SK-N-MC (cell line): ENCODE measurements at regions not wholly inside any gene's neighbourhood (a gene's known extent, or its start where the extent isn't known, plus 50 kb on each side); places are given as distances from the start of the nearest gene placed in this dataset.
A peak's percentile ranks its signal among the peaks of the same experiment; 100 is the strongest.

Source experiments
- DNase-seq: peaks from one replicate; pipeline ENCODE4 v3.0.0-alpha.2; 2011; ENCODE audit warnings: low read depth, low spot score
- H3K27ac ChIP-seq: fragments of 200-600 bp; sonication (generic); 2 replicates; pipeline ENCODE4 v1.5.1; 2016; ENCODE audit warnings: mixed run types
- H3K36me3 ChIP-seq: fragments of 200-600 bp; sonication (generic); 2 replicates; pipeline ENCODE4 v1.6.1; 2017; ENCODE audit warnings: antibody characterized with exemption, low read length, mixed read lengths; ENCODE audit not compliant: insufficient read depth
- H3K4me3 ChIP-seq: fragments of 200-600 bp; sonication (generic); 2 replicates; pipeline ENCODE4 v1.5.1; 2016
- H3K9ac ChIP-seq: fragments of 200-600 bp; sonication (generic); 2 replicates; pipeline ENCODE4 v1.8.0; 2017; ENCODE audit warnings: mixed run types, mixed read lengths; ENCODE audit not compliant: insufficient read length
- H3K9me3 ChIP-seq: fragments of 200-600 bp; sonication (generic); 2 replicates; pipeline ENCODE4 v1.6.1; 2017; ENCODE audit warnings: low read depth, mild to moderate bottlenecking, antibody characterized with exemption, low read length, moderate library complexity, mixed read lengths
- EZH2 ChIP-seq: fragments of 200-600 bp; sonication (generic); IDR thresholded peaks from one replicate; pipeline ENCODE4 v1.6.1; 2017; ENCODE audit warnings: antibody characterized with exemption
- FOXP2 ChIP-seq: optimal IDR thresholded peaks from 2 replicates; pipeline ENCODE3; 2011; ENCODE audit warnings: mild to moderate bottlenecking, moderate library complexity; ENCODE audit not compliant: insufficient read depth; ENCODE audit errors: extremely low read length, control extremely low read depth
- POLR2AphosphoS5 ChIP-seq: IDR thresholded peaks from 2 replicates; pipeline ENCODE4 v1.6.1; 2012; ENCODE audit warnings: mild to moderate bottlenecking, low read depth, low read length, borderline replicate concordance

DNA sequence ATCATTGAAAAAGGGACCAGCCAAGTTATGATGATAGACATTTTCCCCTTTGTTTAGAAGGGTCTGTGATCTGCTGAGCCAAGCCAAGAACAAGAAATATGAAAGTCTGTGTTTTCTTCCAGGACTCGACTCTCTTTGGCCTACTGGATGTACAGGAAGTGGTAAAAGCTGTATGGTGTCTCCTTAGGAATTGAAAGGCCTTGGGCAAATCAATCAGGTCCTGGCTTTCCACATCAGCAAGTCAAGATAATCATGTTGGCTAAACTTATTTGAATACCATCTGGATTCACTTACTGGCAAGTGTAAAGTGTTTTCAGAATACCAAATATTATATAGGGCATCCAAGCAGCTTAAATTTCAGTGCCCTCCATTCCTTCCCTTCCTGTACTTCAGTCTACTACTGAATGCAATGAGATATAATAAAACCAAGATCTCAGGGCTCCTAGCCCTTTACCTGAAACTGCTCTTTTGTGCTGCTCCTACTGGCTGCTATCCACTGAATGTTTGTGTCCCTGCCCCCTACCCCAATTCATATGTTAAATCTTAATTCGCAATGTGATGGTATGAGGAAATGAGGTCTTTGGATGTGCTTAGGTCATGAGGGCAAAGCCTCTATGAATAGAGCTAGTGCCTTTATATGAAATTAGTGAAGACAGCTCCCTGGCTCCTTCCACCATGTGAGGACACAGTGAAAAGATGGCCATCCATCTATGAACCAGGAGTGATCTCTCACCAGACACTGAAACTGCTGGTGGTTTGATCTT lies 578.0 kb downstream of the SPRY1 start:
- H3K9ac ChIP-seq: peak overlapping the region; percentile 23
- peak overlapping the region; percentile 97 for H3K27ac ChIP-seq
- H3K36me3 ChIP-seq: 0 out of 2 replicates have a peak, but pooled peaks cover 3% of the 10 kb centered on the region
- H3K9me3 ChIP-seq: 0 out of 2 replicates have a peak, but pooled peaks cover 2% of the 10 kb centered on the region
- DNase-seq: peak; percentile 90
- H3K4me3 ChIP-seq: peak overlapping the region; percentile 66
- TF ChIP-seq EZH2: no peak
- TF ChIP-seq POLR2AphosphoS5: peak; percentile 66; the same call in 1 of the 2 replicates
- no peak for TF ChIP-seq FOXP2

DNA sequence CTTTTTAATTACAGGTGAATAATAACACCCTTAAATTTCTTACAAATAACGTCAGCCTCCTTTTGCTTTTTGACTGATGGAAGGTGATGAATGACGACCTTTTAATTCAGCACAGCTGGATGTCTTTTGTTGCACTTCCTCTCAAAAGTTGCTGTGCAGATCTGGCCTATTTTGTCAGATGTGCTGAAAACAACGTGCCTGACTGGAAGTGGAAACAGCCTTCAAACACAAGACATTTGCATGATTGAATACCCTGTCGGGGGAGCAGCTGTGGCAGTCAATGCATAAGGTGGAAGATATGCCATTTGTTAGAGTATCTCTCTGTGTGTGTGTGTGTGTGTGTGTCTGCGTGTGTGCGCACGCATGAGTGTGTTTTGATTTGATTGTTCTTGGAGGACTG lies 579.7 kb downstream of the SPRY1 start:
- Histone ChIP-seq H3K9ac (no peak overlapping the region), H3K9me3 (0 out of 2 replicates have a peak, but pooled peaks cover 4% of the 10 kb centered on the region), H3K4me3 (no peak overlapping the region), H3K36me3 (0 out of 2 replicates have a peak, but pooled peaks cover 3% of the 10 kb centered on the region), H3K27ac (peak overlapping the region; percentile 97; the same call in 1 of the 2 replicates)
- TF ChIP-seq POLR2AphosphoS5: no peak
- no peak for TF ChIP-seq EZH2
- TF ChIP-seq FOXP2: no peak
- no peak for DNase-seq

DNA sequence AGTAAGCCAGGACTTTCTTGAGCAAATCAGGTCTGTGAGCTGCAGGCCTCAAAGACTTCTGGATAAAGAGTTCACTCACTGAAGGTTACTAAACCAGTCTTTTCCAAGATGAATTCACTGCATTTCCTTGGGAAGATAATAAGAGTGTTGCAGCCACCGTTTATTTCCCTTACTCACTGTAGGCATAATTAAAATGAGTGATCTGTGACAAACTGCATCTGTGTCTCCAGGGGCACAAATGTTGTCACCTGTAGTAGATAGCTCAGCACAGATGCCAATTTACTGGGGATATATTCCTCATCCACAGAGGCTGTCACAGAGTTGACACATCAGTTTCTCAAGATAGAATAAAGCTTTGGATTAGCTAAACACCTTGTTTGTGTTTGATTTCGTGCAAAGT lies 580.2 kb downstream of the SPRY1 start:
- H3K9ac ChIP-seq: no peak overlapping the region
- 0 out of 2 replicates have a peak, but pooled peaks cover 3% of the 10 kb centered on the region for H3K36me3 ChIP-seq
- peak overlapping the region; percentile 97; the same call in 1 of the 2 replicates for H3K27ac ChIP-seq
- no peak for TF ChIP-seq POLR2AphosphoS5
- TF ChIP-seq FOXP2: no peak
- TF ChIP-seq EZH2: no peak
- H3K4me3 ChIP-seq: no peak overlapping the region
- 0 out of 2 replicates have a peak, but pooled peaks cover 4% of the 10 kb centered on the region for H3K9me3 ChIP-seq
- no peak for DNase-seq

DNA sequence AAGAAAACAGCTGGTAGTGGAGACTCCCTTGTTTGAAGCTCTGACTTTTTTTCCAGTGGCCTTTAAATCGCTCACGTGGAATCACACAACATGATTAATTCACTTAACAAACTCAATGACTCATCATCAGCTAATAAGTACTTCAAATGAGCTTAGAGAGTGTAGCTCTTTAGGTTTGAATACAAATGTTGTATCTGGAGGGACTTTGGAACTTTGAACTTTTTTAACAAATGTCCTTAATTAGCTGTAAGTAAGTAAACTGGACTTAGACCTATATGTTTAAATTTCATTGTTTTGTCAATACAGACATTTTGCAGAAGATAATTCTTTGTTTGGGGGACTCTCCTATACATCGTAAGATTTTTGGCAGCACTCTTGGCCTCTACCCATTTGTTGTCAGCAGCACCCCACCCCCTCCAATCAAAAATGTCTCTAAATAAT lies 581.1 kb downstream of the SPRY1 start:
- H3K27ac ChIP-seq: peak overlapping the region; percentile 0; the same call in 1 of the 2 replicates
- H3K9me3 ChIP-seq: 0 out of 2 replicates have a peak, but pooled peaks cover 4% of the 10 kb centered on the region
- no peak for DNase-seq
- H3K9ac ChIP-seq: no peak overlapping the region
- no peak overlapping the region for H3K4me3 ChIP-seq
- H3K36me3 ChIP-seq: 0 out of 2 replicates have a peak, but pooled peaks cover 3% of the 10 kb centered on the region
- TF ChIP-seq FOXP2: no peak
- no peak for TF ChIP-seq POLR2AphosphoS5

DNA sequence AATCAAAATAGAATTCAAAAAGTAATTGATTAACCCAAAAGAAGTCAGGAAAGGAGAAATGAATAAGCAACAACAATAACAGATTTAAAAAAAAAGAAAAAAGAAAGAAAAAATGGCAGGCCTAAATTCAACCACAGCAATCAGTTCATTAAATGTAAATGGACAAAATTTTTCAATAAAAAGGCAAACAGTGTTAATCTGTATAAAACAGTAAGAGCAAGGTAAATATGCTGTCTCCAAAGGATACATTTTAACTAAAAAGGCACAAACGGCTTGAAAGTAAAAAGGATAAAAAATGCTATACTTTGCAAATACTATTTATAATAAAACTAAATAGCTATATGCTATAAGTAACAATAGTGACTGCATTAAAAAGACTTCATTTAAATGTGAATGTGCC lies 582.0 kb downstream of the SPRY1 start:
- Histone ChIP-seq H3K36me3 (0 out of 2 replicates have a peak, but pooled peaks cover 3% of the 10 kb centered on the region), H3K9me3 (0 out of 2 replicates have a peak, but pooled peaks cover 4% of the 10 kb centered on the region), H3K27ac (no peak overlapping the region), H3K4me3 (no peak overlapping the region), H3K9ac (no peak overlapping the region)
- TF ChIP-seq POLR2AphosphoS5 (no peak), EZH2 (no peak), FOXP2 (no peak)
- no peak for DNase-seq

DNA sequence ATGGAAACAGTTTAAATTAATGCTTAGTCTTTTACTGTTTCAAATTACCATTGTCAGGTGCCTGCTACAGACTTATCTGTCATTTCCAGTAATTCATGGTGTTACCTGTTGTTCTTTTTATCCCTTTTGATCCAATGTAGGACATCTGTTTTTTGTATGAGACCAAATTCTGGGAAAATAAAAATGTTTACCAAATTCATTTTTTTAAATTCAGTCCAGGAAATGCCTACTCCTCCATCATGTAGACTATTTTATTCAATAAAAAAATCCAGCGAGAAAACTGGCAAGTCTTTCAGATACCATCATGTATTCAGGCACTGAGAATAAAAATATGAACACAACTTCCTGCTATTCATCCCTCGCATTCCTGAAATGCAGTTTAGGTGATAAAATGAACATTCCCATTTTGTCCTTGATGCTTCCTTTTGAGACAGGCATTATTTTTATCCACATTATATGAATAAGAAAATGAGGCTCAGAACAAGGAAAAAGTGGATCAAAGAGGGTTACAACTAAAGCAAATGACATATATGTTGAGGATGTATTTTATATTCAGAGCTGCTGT lies 584.2 kb downstream of the SPRY1 start:
- no peak overlapping the region for H3K4me3 ChIP-seq

DNA sequence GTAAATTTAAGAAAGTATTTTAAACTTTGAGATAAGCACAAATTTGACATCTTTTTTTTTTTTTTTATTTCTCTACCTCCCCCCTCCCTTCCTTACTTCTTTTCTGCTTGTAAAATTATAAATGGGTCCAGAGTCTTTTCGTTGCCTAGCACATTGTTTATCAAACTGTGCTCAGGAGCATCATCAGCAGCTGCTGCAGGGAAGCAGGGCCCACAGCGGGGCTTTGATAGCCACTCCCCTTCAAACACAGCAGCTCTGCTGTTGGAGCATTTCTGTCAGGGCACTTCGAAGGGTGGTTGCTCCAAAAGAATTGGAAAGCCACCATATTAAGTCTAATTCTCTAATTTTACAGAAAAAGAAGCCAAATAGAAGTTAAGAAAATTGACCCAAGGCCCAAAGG lies 588.3 kb downstream of the SPRY1 start:
- no peak for TF ChIP-seq FOXP2
- TF ChIP-seq EZH2: no peak
- TF ChIP-seq POLR2AphosphoS5: no peak
- DNase-seq: no peak

More for the DNA sequence above, 584.2 kb downstream of the SPRY1 start:
- Histone ChIP-seq H3K9me3 (0 out of 2 replicates have a peak, but pooled peaks cover 4% of the 10 kb centered on the region), H3K27ac (no peak overlapping the region), H3K36me3 (0 out of 2 replicates have a peak, but pooled peaks cover 3% of the 10 kb centered on the region), H3K9ac (no peak overlapping the region)
- TF ChIP-seq FOXP2 (no peak), EZH2 (no peak), POLR2AphosphoS5 (no peak)
- no peak for DNase-seq

DNA sequence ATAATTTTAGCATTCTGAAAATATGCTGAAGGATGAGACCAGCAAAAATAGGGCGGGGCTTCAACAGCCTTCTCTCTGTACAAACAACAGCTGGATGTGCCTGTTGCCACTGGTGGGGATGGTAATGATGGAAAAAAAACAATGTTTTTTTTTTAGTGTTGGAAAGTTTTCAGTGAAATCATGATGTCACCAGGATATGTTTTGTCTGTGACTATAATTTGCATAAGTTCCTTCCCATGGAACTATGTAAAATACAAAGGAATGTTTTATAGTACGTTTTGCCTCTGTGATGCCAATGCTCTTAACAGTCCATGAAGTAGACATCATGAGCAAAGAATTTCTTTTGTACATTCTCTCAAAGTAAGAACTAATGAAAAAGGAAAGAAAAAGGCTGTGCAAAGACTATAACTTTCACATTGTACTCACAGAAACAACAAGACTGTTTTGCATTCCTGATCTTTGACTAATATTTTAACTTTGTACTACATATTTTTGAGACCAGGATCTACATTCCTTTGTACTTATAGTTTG lies 589.7 kb downstream of the SPRY1 start:
- H3K36me3 ChIP-seq: no peaks in the 10 kb centered on the region
- DNase-seq: no peak
- peak overlapping the region; percentile 48; the same call in 1 of the 2 replicates for H3K27ac ChIP-seq
- H3K4me3 ChIP-seq: no peak overlapping the region
- TF ChIP-seq FOXP2 (no peak), EZH2 (no peak), POLR2AphosphoS5 (no peak)
- no peak overlapping the region for H3K9ac ChIP-seq
- H3K9me3 ChIP-seq: no peaks in the 10 kb centered on the region

More for the DNA sequence above, 588.3 kb downstream of the SPRY1 start:
- Histone ChIP-seq H3K4me3 (no peak overlapping the region), H3K36me3 (no peaks in the 10 kb centered on the region), H3K9me3 (no peaks in the 10 kb centered on the region), H3K27ac (no peak overlapping the region), H3K9ac (no peak overlapping the region)
